Caco-2 (cell line): ENCODE measurements at regions not wholly inside any gene's neighbourhood (a gene's known extent, or its start where the extent isn't known, plus 50 kb on each side); places are given as distances from the start of the nearest gene placed in this dataset.
"Not testable (repeated sequence)": the region's sequence is repeated elsewhere in the genome, so short reads cannot be mapped to it uniquely, and the experiment has no call there.

Experiments
- BruUV-seq: library from RNA; stranded (reverse); fragments of 400-500 nt; replicated peaks from 2 replicates; lab custom pipeline; 2021; lab: Mats Ljungman, UMichigan
- CTCF ChIA-PET: fragments of 300-600 bp; sonication (Branson Sonifier 250); formaldehyde crosslinking; loops from one replicate; lab custom pipeline; 2022; ENCODE audit warnings: antibody characterized with exemption; lab: Charles Lee
- POLR2A ChIA-PET: fragments of 300-600 bp; sonication (Branson Sonifier 250); formaldehyde crosslinking; loops from one replicate; lab custom pipeline; 2022; ENCODE audit warnings: antibody characterized with exemption; lab: Charles Lee
- DNase-seq, 2 experiments: peaks; one replicate each; pipeline versions ENCODE4 v3.0.0 to v3.0.0-alpha.2; 2020 to 2022
- H3K27me3 ChIP-seq: replicated peaks from 2 replicates; pipeline ENCODE4 v1.6.0; 2011; ENCODE audit warnings: low read length; ENCODE audit not compliant: control insufficient read depth, insufficient read depth
- H3K36me3 ChIP-seq: 2 replicates; pipeline ENCODE4 v1.5.1; 2011; ENCODE audit warnings: low read length; ENCODE audit not compliant: control insufficient read depth, insufficient read depth
- H3K4me1 ChIP-seq: fragments of 250-450 bp; sonication (Bioruptor Pico); 2 replicates; pipeline ENCODE4 v1.5.1; 2020; ENCODE audit warnings: mild to moderate bottlenecking
- H3K4me3 ChIP-seq: 2 replicates; pipeline ENCODE4 v1.5.1; 2011; ENCODE audit warnings: low read depth, mild to moderate bottlenecking, control low read depth, low read length
- H3K9me3 ChIP-seq: fragments of 250-450 bp; sonication (Bioruptor Pico); 2 replicates; pipeline ENCODE4 v1.5.1; 2020; ENCODE audit warnings: mild to moderate bottlenecking, moderate library complexity
- H3K27ac Mint-ChIP-seq: one replicate; pipeline ENCODE4 v1.8.0; 2022; ENCODE audit warnings: mixed read lengths; ENCODE audit not compliant: unreplicated experiment
- H3K27me3 Mint-ChIP-seq: one replicate; pipeline ENCODE4 v1.8.0; 2022; ENCODE audit warnings: mixed read lengths; ENCODE audit not compliant: insufficient read depth, unreplicated experiment
- H3K36me3 Mint-ChIP-seq: one replicate; pipeline ENCODE4 v1.8.0; 2022; ENCODE audit warnings: mild to moderate bottlenecking, mixed read lengths; ENCODE audit not compliant: insufficient read depth, unreplicated experiment
- H3K4me1 Mint-ChIP-seq: one replicate; pipeline ENCODE4 v1.8.0; 2022; ENCODE audit warnings: low read depth, mixed read lengths; ENCODE audit not compliant: unreplicated experiment
- H3K4me3 Mint-ChIP-seq: one replicate; pipeline ENCODE4 v1.8.0; 2022; ENCODE audit warnings: mild to moderate bottlenecking, moderate library complexity, mixed read lengths; ENCODE audit not compliant: unreplicated experiment
- H3K9me3 Mint-ChIP-seq: one replicate; pipeline ENCODE4 v1.8.0; 2022; ENCODE audit warnings: mixed read lengths; ENCODE audit not compliant: unreplicated experiment
- CTCF ChIP-seq, 2 experiments: fragments of 200-600 bp in 1 of 2; IDR thresholded peaks; 1 replicate in 1 of 2; 2 replicates in 1 of 2; pipeline versions ENCODE4 v1.5.1 to v1.8.0; 2011 to 2022; ENCODE audit warnings: antibody characterized with exemption in 1 of 2, control low read depth in 1 of 2, inconsistent platforms in 1 of 2, low read depth in 1 of 2, low read length in 1 of 2, mild to moderate bottlenecking in 1 of 2, moderate library complexity in 1 of 2; ENCODE audit not compliant: insufficient read depth in 1 of 2, severe bottlenecking in 1 of 2, unreplicated experiment in 1 of 2
- intact Hi-C: fragments of 100-400 bp; cut with micrococcal nuclease; formaldehyde crosslinking; loops from one replicate; pipeline ENCODE4 v1.10.0; 2022; ENCODE audit not compliant: unreplicated experiment

- ChIA-PET CTCF (no interaction called here), POLR2A (no interaction called here)
- no peak for DNase-seq
- Histone ChIP-seq H3K4me3 (no peak overlapping the region), H3K27me3 (no peaks in the 10 kb centered on the region), H3K9me3 (no peaks in the 10 kb centered on the region; the same call in 1 of the 2 replicates), H3K4me1 (no peaks in the 10 kb centered on the region), H3K36me3 (no peaks in the 10 kb centered on the region)
- BruUV-seq, result no TSS peak
- Mint-ChIP-seq H3K9me3 (peaks cover 1% of the 10 kb centered on the region), H3K36me3 (no peaks in the 10 kb centered on the region), H3K4me3 (no peak overlapping the region), H3K4me1 (no peaks in the 10 kb centered on the region), H3K27ac (no peak overlapping the region), H3K27me3 (no peaks in the 10 kb centered on the region)
- TF ChIP-seq CTCF (IDR thresholded peaks at IDR 0.05; ENCODE audit: insufficient read depth in 1 of 2, low read depth in 1 of 2, low read length in 1 of 2, severe bottlenecking in 1 of 2, unreplicated experiment in 1 of 2), result no peak
- intact Hi-C loops, result no loop called here
These were observed 493.2 kb upstream of the AUTS2 start for GRCh38 chr7:69105092-69105491.

- no peak for DNase-seq
- no TSS peak for BruUV-seq
- no peaks in the 10 kb centered on the region for H3K4me1 ChIP-seq
- ChIA-PET POLR2A (no interaction called here), CTCF (no interaction called here)
- no peaks in the 10 kb centered on the region; the same call in 1 of the 2 replicates for H3K9me3 ChIP-seq
- no peaks in the 10 kb centered on the region for H3K27me3 ChIP-seq
- Mint-ChIP-seq H3K4me1 (no peaks in the 10 kb centered on the region), H3K4me3 (no peak overlapping the region), H3K36me3 (no peaks in the 10 kb centered on the region), H3K27me3 (no peaks in the 10 kb centered on the region), H3K9me3 (peaks cover 10% of the 10 kb centered on the region), H3K27ac (no peak overlapping the region)
- intact Hi-C loops, result no loop called here
- H3K4me3 ChIP-seq, result no peak overlapping the region
- no peak for TF ChIP-seq CTCF (IDR thresholded peaks at IDR 0.05; ENCODE audit: insufficient read depth in 1 of 2, low read depth in 1 of 2, low read length in 1 of 2, severe bottlenecking in 1 of 2, unreplicated experiment in 1 of 2)
- no peaks in the 10 kb centered on the region for H3K36me3 ChIP-seq
These were observed 492.3 kb upstream of the AUTS2 start for GRCh38 chr7:69105981-69106380.

- H3K27me3 ChIP-seq, intact Hi-C loops, H3K36me3 ChIP-seq, H3K4me1 Mint-ChIP-seq, H3K4me3 ChIP-seq, H3K27ac Mint-ChIP-seq, BruUV-seq, H3K9me3 ChIP-seq, H3K4me1 ChIP-seq, H3K36me3 Mint-ChIP-seq, H3K27me3 Mint-ChIP-seq, POLR2A ChIA-PET, DNase-seq, CTCF ChIA-PET, H3K4me3 Mint-ChIP-seq: not testable (repeated sequence)
- peaks cover 11% of the 10 kb centered on the region for H3K9me3 Mint-ChIP-seq
These were observed 491.8 kb upstream of the AUTS2 start for GRCh38 chr7:69106449-69106848.

- H3K36me3 ChIP-seq, H3K27ac Mint-ChIP-seq, H3K4me3 ChIP-seq, POLR2A ChIA-PET, H3K4me3 Mint-ChIP-seq, BruUV-seq, H3K9me3 ChIP-seq, H3K4me1 ChIP-seq, H3K27me3 ChIP-seq, H3K4me1 Mint-ChIP-seq, H3K36me3 Mint-ChIP-seq, H3K27me3 Mint-ChIP-seq, CTCF ChIA-PET, DNase-seq, intact Hi-C loops: not testable (repeated sequence)
- H3K9me3 Mint-ChIP-seq, result peaks cover 14% of the 10 kb centered on the region
These were observed 491.3 kb upstream of the AUTS2 start for GRCh38 chr7:69106946-69107345.
